ENCODE measurements at regions not wholly inside any gene's neighbourhood (a gene's known extent, or its start where the extent isn't known, plus 50 kb on each side); places are given as distances from the start of the nearest gene placed in this dataset.
"Not testable (repeated sequence)": the region's sequence is repeated elsewhere in the genome, so short reads cannot be mapped to it uniquely, and the experiment has no call there.

GRCh38 chr12:131619106-131619642 is 91.7 kb upstream of the SFSWAP start:
- no peak for DNase-seq (ENCODE audit: low spot score)

DNA sequence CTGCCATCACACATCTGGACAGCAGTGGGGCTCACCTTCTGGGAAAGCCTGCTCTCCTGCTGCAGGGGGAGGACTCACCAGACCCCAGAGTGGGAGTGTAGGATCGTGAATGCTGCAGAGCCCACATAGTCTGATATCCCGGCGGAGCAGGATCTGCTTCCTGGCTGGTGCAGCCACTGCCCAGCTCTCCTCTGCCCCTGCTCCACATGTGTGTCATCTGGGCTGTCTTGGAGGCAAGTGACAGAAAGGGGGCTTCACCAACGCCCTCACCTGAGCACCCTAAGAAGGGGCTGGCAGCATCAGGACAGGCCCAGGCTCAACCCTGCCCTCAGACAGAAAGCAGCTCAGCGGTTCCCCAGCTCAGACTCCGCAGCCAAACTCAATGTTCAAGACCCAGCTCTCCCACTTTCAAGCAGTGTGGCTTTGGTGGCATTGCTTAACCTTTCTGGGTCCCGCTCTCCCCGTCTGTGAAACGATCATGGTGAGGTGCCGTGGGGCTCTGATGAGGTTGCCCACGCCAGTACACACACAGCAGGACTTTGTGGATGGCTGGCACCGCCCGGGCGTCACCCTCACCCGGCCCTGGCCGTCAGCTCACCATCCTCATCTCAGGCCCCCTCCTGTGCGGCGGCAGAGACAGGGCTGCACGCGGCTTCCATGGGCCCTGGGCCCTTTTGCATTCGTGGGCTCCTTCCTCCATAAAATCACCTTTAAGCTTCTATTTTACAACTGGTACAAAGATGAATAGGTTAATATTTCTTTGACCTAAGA is 91.0 kb upstream of the SFSWAP start:
- no peak for DNase-seq (ENCODE audit: low spot score)

DNA sequence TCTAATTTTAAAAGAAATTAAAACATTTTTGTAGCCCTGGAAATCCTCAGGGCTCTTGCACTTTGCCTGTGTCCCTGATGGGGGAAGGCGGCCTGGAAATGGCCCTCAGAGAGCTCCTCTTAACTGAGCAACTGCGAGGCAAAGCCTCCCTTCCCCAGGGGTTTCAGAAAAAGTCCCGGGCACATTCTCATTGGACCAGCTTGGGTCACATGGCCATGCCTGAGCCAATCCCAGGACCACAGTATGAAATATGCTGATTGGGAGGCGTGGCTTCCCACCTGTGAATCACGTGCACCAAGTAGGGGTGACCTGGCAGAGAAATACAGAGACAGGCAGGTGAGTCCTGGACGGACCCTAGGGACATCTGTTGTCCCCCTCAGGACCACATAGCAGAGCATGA is 90.4 kb upstream of the SFSWAP start:
- no peak for DNase-seq (ENCODE audit: low spot score)

DNA sequence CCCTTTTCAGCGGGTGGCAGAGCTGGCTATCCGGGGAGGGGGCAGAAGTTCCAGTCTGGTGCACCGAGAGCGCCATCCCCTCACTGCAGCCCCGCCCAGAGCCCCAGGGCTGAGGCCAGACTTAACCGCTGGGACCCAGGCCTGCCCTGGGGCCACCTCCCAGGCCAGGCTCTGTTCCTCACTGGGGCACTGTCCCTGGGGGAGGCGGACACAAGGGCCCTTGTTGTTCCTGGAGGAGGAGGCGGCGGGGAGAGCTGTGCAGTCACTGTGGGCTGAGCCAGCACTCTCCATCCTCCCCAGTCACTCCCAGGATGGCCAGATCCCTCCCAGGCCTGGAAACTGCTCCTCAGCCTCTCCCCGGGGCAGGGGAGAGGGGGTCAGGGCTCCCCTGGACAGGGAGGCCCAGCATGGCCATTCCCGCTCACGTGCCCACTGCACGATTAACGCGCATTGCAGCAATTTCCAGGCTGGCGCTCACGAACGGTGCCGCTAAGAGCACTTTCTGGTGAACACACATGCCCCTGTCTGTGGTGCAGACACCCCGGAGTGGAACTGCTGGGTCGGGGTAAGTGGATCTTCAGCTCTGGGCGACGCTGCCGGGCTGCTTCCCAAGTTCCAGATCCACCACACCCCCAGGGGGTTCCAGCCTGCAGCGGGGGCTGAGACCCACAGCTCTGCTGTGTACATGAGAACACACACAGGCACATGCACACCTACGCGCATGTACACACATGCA is 89.8 kb upstream of the SFSWAP start:
- no peak for DNase-seq (ENCODE audit: low spot score)

DNA sequence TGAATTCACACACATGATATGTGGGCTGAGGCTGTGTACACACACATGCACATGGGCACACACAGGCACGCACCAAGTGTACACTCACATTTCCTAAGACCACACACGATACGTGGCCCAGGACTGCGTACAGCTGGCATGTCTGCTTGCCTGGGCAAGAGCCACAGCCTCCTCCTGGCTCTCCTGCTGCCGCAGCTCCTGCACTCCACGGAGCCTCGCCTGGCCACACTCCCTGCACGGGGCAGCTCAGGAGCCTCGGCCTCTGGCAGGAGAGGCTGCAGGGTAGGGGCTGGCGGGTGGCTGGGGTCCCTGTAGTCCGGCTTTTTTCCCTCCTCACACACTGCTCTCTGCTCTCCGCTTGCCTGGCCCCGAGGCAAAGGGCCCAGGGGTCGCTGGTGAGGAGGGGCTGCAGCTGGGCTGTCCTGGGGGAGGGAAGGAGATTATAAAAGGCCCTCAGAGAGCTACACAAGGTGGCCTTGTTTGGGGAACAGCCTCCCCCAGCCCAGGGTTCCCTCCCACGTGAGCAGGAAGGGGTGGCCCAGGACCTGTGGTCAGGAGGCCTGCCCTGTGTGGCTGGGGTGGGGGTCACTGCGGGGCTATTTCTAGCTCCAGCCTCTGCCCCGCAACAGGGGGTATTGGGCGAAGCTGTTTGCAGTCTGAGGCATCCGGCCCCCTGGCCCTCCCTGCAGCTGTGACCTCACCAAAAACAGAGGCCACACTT is 89.0 kb upstream of the SFSWAP start:
- DNase-seq (ENCODE audit: low spot score) = no peak

DNA sequence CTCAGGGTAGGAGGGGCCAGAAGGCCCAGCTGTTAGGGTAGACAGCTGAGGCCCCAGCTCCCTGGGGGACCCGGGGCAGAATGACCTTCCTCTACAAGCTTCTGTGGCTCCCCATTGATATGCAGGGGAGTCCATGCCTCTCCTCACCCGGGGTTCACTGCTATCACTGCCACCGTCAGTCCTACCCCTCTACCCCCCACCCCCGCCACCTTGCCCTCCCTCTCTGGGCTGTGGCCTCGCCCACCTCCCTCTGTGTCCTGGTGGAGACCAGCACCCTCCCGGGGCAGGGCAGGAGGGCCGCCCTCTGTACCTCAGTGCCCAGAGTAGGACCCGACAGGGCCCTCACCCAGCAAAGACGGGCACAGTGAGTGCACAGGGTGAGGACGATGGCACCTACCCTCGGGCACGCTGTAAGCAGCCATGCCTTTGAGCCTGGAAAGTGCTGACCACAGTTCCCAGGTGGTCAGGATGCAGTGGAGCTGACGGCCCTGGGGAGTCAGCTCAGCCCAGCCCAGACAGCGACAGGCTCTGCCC is 88.4 kb upstream of the SFSWAP start:
- no peak for DNase-seq (ENCODE audit: low spot score)

DNA sequence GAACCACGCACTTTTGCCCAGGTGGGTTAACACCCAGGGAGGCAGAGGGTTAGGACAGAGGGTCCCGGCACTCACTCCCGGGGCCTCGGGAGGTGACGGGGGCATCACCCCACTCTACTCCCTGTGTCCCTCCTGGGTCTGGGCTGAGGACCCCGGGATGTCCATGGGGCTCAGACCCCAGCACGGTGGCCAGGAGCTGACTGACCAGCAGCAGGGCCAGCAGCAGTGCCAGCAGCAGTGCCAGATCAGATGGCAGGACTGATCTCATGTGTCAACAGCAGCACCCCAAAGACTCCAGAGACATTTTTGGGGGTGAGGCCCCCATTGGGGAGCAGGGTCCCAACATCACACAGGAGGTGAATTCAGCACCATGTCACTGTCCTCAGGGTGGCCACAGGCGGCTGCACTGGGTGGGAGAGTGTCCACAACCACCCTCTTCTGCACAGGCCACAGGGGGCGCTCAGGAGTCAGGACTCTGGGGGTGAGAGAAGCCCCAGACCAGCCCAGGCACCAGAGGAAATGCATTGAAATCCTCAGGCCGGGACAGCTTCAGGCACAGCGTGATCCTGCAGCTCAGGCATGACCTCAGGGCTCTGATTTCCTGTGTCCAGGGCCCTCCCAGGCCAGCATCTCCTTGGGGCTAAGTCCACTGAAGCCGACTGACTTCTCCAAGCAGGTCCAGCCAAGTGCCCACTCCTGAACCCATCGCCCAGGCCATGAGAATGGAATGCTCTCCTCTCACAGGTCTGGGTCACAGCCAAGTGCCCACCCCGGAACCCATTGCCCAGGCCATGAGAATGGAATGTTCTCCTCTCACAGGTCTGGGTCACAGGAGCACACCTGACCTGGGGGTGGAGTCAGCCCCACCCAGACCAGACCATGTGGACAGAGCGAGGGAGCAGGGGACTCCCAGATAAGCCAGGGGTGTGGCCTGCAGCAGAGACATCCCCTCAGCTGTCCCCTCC is 87.2 kb upstream of the SFSWAP start:
- not testable (repeated sequence) for DNase-seq (ENCODE audit: low spot score)

GRCh38 chr12:131624369-131624739 is 86.5 kb upstream of the SFSWAP start:
- DNase-seq (ENCODE audit: low spot score) = not testable (repeated sequence)

- DNase-seq (ENCODE audit: low spot score) = not testable (repeated sequence)
Measured at GRCh38 chr12:131624756-131625501, 86.0 kb upstream of the SFSWAP start.

DNA sequence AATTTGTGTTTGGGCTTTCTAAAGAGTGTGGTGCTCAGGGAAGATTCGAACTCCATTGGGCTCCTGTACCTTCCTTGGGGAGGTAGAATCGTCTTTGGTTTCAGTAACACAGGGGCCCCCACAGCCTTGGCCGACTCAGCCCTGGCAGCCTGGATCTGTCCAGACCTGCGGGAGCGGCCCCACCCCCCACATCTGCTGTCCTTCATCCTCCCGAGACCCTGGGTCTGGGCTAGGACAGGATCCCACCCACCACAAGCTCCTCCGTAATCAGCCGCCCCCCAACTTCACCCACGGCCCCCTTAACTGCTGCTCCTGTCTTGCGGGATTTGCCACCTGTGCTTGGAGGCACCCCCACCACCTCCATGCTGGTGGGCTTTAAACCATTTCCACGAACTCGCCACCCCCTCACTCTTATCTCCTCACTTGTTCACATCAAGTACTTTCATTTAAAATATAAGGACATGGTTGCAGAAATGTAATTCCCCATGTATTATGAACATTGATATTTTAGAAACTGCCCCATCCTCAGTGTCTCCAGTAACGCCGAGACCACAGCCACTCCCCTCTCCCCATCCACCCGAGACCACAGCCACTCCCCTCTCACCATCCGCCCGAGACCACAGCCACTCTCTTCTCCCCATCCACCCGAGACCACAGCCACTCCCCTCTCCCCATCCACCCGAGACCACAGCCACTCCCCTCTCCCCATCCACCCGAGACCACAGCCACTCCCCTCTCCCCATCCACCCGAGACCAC is 84.7 kb upstream of the SFSWAP start:
- DNase-seq (ENCODE audit: low spot score) = not testable (repeated sequence)

- DNase-seq (ENCODE audit: low spot score) = not testable (repeated sequence)
Measured at GRCh38 chr12:131627151-131628022, 83.5 kb upstream of the SFSWAP start.

DNA sequence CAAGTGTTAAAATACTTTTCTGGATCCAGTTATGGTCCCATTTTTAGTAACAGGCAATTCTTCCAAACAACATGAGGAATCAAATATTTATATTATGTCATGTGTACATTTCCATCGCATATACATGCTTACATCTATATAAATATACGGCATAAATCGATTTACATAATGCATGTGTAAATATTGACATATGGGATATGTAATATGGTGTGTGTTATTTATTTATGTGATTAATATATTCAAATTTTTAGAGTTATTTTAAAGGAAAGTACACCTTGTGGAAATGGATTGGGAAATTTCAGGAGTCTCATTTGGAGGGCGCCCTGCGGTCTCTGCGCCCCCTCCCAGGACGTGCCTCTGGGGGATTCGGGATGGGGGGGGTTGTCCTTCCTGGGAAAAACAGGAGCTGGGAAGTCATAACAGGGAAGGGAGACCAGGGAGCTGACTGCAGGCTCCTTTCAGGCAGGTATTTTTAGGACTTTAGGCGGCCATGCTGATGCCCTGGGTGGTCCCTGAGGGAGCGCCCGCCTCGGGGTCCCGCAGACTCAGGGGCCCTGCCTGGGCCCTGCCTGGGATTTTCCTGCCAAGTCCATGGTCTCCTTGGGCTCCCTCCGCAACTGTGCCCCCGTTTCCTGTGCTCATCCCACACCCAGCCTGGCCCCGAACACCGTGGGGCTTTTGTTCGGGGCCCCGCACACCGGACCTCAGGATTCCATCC is 82.7 kb upstream of the SFSWAP start:
- DNase-seq (ENCODE audit: low spot score) = no peak

DNA sequence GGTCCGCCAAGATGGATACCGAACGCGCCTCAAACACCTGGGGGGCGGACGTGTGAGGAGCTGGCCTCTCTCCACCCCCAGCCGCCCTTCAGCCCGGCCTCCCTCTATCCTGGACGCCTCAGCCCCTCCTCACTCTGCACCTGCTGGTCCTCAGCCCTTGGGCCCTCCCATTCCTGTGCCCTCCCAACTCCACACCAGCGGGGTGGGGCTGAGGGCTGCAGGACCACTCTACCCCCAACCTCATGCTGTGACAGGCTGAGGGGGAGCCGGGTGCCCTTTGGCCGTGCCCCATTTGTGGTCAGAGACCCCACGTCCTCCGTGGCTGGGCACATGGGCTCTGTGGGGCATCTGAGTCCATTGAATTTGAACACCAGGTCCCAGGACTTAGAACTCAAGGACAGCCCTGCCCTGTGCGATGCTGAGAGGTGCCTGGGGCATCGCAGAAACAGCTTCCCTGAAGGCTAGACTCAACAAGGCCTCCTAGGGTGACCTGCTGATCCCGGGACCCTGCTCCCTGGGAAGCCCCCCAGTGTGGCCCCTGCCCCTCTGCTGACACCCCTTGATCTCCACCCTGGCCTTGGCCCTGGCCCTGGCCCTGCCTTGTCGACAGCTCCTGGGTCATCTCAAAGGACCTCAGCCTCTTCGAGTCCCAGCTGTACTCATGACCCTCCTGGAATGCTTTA is 82.0 kb upstream of the SFSWAP start:
- DNase-seq (ENCODE audit: low spot score) = no peak

DNA sequence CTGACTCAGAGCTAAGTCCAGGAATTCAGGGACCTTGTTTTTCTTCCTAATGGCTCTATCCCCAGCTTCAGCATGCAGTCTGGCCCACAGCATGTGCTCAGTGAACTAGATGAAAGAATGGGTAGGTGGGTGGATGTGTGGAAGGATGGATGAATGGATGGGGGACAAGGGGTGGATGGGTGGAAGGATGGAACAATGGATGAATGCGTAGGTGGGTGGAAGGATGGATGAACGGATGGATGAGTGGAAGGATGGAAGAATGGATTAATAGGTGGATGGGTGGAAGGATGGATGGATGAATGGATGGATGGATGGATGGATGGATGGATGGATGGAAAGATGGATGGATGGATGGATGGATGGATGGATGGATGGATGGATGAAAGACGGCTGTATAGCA is 79.7 kb upstream of the SFSWAP start:
- no peak for DNase-seq (ENCODE audit: low spot score)

DNA sequence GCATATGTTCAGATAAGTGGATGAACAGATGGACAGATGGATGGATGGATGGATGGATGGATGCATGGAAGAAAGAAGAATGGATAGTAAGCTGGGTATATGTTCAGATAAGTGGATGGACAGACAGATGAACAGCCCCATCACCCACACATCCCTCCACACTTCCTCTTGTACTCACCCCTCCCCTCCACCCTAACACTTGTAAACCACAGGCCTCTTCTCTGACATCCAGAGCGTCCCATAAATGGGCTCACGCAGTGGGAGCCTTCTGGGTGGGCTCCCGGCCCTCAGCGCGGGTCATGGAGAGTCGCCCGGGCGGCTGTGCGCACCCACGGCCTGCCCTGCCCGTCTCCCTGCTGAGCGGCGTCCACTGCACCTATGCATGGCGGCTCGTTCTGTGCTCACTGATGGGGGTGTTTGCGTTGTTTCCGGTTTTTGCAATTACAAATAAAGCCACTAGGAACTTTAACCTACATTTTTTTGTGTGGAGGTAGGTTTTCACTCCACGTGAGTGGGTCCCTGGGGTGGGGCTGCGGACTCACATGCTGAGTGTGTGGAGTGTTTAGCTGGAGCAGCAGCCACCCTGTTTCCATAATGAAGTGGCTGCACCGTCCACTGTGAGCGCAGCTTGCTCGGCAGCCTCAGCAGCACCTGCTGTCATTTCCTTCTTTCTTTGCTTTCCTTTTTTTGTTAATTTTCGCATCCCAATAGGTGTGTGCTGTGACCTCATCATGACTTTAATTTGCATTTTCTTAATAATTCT is 78.8 kb upstream of the SFSWAP start:
- not testable (repeated sequence) for DNase-seq (ENCODE audit: low spot score)

GRCh38 chr12:131632652-131633023 is 78.3 kb upstream of the SFSWAP start:
- DNase-seq (ENCODE audit: low spot score) = not testable (repeated sequence)

DNA sequence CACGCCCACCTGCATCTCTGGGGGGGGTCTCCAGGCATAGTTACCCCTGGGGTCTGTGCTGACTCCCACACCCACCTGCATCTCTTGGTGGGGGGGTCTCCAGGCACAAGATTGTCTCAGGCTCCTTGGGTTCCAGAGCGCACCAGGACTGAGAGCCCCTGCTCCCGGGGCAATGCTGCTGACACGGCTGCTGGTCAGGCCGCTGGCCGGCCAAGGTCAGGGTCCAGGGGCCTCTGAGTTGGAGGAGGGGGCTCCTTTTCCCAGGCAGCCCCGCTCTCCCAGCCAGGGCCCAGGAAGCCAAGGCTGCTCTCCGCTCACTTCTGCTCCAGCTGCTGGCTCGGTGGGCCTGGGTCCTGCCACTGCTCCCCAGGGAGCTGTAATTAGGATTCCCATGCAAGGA is 77.3 kb upstream of the SFSWAP start:
- not testable (repeated sequence) for DNase-seq (ENCODE audit: low spot score)
